ENCODE measurements at regions not wholly inside any gene's neighbourhood (a gene's known extent, or its start where the extent isn't known, plus 50 kb on each side); places are given as distances from the start of the nearest gene placed in this dataset.

- no peak for DNase-seq (ENCODE audit: low read depth)
These were observed 243.3 kb downstream of the ZNF674 start for GRCh38 chrX:46301903-46302302.

DNA sequence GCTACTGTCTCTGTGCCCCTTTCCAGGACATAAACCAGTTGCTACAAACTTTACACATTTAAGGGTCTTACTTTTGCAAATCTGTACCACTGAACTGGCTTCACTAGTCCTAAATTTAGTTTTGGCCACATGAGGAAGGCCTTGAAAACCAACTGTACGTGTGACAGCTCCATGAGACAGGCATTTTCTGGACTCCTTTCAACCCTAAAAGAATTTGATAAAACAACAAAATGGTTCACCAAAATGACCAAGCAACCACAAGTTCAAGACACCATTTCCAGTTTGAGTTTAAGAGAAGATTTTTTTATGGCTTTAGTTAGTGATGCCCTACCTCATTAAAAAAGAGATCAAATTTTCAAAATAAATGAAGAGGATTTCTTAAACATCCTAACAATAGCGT is 246.4 kb downstream of the ZNF674 start:
- no peak for DNase-seq (ENCODE audit: low read depth)

- DNase-seq (ENCODE audit: low read depth) = no peak
These were observed 249.3 kb downstream of the ZNF674 start for GRCh38 chrX:46295963-46296362.

DNA sequence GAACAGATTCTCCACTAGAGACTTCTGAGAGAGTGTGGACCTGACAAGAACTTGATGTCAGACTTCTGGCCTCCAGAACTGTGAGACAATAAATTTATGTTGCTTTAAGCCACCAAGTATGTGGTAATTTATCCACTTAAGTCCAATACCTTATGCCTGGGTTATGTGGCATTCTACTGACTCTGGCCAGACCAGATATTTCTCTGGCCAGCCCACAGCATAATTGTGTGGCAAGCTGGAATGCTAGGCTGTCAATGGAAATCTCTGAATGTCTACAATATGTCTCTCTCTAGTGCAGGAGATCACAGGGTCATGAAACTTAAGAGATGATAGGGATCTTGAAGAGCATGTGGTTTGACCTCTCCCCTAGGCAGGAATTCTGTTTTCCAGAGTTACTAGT is 251.0 kb downstream of the ZNF674 start:
- no peak for DNase-seq (ENCODE audit: low read depth)

GRCh38 chrX:46279925-46280313 is 265.3 kb downstream of the ZNF674 start:
- DNase-seq (ENCODE audit: low read depth) = peak; percentile 60

DNA sequence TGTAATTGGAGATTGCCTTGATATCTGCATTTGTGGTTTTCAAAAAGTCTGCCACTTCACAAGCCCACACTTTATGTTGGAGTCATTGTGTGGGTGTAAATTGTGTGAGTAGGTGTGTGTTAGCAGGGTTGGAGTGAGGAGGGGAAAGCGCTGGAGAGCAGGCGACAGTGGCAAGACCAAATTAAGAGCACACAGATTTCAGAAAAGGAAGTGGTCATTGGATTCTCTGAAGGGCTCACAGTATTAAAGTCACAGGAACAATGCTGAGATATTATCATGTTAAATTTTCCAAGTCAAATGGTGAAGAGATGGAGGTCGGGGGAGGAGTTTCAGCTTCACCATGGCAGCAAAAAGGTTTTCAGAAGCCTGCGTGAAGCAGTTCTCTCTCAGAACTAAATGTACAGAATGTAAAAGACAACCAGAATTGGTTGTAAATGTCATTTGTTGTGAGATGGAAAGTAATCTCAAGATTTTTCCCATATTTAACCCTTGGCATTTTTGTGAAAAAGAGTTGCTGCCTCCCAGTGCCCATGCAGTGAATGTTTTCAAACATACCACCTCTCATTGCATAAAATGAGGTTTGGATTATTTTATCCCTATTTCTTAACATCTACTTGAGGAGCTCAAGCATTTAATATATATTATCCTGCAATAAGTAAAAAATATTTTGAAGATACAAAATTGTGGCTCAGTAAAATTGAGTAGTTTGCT is 265.9 kb downstream of the ZNF674 start:
- DNase-seq (ENCODE audit: low read depth) = no peak

GRCh38 chrX:46278572-46278971 is 266.6 kb downstream of the ZNF674 start:
- no peak for DNase-seq (ENCODE audit: low read depth)

DNA sequence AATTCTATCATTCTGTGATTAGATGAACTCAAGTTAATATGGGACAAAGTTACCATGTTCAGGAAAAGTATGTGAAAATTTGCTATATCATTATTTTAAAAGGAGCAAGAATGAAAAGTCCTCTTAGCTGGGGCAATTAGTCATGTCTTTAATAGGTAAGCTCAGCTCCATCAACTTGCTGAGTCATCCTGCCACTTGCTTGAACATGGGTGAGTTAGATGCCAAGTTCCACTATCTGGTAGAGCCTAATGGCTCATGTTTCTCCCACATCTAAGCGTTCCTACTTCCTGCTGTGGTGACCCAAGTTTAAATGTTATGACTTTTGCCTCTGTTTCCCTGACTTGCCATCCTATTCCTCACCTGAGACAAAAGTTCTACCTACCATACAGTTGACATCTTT is 276.8 kb downstream of the ZNF674 start:
- DNase-seq (ENCODE audit: low read depth) = no peak

GRCh38 chrX:46263494-46263893 is 281.7 kb downstream of the ZNF674 start:
- no peak for DNase-seq (ENCODE audit: low read depth)

GRCh38 chrX:46262304-46262703 is 282.9 kb downstream of the ZNF674 start:
- DNase-seq (ENCODE audit: low read depth) = no peak

GRCh38 chrX:46260499-46260898 is 284.7 kb downstream of the ZNF674 start:
- DNase-seq (ENCODE audit: low read depth) = no peak

DNA sequence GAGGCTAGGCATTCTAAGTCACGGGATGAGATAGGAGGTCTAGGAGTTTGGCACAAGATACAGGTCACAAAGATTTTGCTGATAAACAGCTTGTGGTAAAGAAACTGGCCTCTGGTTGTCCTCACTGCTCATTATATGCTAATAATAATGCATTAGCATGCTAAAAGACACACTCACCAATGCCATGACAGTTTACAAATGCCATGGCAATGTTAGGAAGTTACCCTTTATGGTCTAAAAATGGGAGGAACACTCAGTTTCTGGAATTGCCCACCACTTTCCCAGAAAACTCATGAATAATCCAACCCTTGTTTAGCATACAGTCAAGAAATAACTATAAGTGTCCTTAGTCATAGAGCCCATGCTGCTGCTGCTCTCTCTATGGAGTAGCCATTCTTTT is 286.9 kb downstream of the ZNF674 start:
- DNase-seq (ENCODE audit: low read depth) = no peak

GRCh38 chrX:46257451-46257879 is 287.8 kb downstream of the ZNF674 start:
- no peak for DNase-seq (ENCODE audit: low read depth)

- DNase-seq (ENCODE audit: low read depth) = no peak
These were observed 288.3 kb downstream of the ZNF674 start for GRCh38 chrX:46256875-46257274.

GRCh38 chrX:46255046-46255445 is 290.2 kb downstream of the ZNF674 start:
- no peak for DNase-seq (ENCODE audit: low read depth)

GRCh38 chrX:46254641-46255040 is 290.6 kb downstream of the ZNF674 start:
- no peak for DNase-seq (ENCODE audit: low read depth)

DNA sequence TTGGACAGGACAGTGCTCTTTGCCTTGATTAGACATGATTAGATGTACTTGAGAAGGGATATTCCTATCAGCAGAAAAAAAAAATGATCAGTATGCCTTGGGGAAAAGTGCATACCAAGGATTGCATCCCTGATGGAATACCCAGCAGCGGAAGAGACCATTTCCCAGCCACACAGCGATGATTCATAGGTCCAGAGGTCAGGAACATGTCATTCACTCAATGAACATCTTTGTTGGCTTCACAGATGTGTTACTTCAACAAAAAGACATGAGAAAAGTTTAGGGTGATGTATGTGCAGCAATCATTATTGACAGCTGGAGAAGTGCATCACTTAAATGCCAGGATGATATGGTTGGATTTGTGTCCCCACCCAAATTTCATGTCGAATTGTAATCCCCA is 293.5 kb downstream of the ZNF674 start:
- peak; percentile 52 for DNase-seq (ENCODE audit: low read depth)

DNA sequence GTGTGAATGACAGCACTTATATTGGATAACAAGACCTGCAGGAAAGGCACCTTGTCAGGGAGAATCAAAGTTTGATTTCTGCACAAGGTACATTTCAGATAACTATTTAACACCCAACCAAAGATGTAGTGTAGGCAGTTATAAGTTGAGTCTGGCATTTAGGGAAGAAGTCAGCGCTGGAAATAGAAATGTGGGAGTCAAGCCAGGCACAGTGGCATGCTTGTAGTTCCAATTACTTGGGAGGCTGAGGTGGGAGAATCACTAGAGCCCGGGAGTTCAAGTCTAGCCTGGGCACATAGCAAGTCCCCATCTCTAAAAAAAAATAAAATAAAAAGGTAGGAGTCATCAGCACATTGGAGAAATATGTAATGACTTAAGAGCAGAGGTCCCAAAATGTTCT is 295.1 kb downstream of the ZNF674 start:
- no peak for DNase-seq (ENCODE audit: low read depth)

DNA sequence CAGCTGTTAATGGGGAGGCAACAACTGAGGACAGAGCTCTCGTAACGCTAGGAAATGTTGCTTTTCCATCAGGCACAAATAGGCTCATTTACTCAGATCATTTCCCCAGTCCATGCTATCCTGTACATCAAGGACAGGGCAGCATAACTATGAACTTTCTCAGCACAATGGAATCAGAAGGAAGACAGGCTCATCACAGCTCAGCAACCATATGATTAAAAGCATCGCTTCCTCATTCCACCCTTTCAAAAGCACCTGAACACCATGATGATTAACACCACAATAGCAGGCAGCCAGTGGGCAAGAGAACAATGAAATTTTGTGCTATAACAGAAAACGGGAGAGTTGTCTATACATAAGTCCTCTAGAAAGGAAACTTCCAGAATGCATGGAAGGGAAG is 297.8 kb downstream of the ZNF674 start:
- no peak for DNase-seq (ENCODE audit: low read depth)

- DNase-seq (ENCODE audit: low read depth) = no peak
These were observed 300.8 kb downstream of the ZNF674 start for GRCh38 chrX:46244451-46244850.

GRCh38 chrX:46236411-46236810 is 308.8 kb downstream of the ZNF674 start:
- no peak for DNase-seq (ENCODE audit: low read depth)

GRCh38 chrX:46235778-46236177 is 309.4 kb downstream of the ZNF674 start:
- DNase-seq (ENCODE audit: low read depth) = no peak

GRCh38 chrX:46234775-46235174 is 310.4 kb downstream of the ZNF674 start:
- DNase-seq (ENCODE audit: low read depth) = no peak

- DNase-seq (ENCODE audit: low read depth) = no peak
These were observed 316.8 kb downstream of the ZNF674 start for GRCh38 chrX:46228389-46228788.

DNA sequence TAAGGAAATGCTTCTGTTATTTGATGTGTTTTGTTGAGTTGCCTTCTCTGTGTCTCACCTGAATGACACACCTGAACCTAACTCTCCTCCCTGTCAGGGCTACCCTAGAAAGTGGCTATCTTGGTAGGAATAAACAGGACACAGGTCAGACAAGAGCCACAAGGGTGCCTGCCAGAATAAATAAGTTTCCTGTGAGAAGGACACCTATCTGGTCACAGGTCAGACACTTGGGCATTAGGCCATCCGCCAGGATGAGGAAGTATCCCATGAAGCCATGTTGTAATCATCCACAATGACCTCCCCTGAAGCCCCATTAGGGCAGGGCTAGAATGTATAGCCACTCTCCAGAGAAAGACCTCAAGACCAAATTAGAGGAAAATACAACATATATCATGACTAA is 318.8 kb downstream of the ZNF674 start:
- DNase-seq (ENCODE audit: low read depth) = no peak

All from HS-5 (cell line).